GM19395 (cell line): ENCODE measurements at regions not wholly inside any gene's neighbourhood (a gene's known extent, or its start where the extent isn't known, plus 50 kb on each side); places are given as distances from the start of the nearest gene placed in this dataset.
A peak's percentile ranks its signal among the peaks of the same experiment; 100 is the strongest.
"Not testable (repeated sequence)": the region's sequence is repeated elsewhere in the genome, so short reads cannot be mapped to it uniquely, and the experiment has no call there.

Source experiments
- ATAC-seq: cut with Tn5 transposase; IDR thresholded peaks from one replicate; pipeline ENCODE4 v1.9.1; 2021; ENCODE audit warnings: mild to moderate bottlenecking, moderate library complexity; ENCODE audit not compliant: unreplicated experiment

DNA sequence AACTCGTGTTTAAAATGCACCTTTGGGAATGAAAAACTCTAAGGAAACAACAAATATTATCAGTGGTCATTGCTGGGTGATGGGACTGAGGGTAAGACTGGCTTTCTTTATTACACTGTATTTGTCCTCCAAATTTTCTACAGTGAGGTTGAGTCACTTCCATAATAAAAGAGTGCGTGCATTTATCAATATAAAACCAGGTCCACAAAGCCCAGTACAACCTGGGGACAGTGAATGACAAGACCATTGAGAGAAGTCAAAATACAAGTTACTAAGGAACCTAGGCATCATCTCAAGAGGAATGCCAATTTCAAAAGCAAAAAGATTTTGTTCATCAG is 76.4 kb downstream of the MAGED4 start:
- ATAC-seq: peak; percentile 18

DNA sequence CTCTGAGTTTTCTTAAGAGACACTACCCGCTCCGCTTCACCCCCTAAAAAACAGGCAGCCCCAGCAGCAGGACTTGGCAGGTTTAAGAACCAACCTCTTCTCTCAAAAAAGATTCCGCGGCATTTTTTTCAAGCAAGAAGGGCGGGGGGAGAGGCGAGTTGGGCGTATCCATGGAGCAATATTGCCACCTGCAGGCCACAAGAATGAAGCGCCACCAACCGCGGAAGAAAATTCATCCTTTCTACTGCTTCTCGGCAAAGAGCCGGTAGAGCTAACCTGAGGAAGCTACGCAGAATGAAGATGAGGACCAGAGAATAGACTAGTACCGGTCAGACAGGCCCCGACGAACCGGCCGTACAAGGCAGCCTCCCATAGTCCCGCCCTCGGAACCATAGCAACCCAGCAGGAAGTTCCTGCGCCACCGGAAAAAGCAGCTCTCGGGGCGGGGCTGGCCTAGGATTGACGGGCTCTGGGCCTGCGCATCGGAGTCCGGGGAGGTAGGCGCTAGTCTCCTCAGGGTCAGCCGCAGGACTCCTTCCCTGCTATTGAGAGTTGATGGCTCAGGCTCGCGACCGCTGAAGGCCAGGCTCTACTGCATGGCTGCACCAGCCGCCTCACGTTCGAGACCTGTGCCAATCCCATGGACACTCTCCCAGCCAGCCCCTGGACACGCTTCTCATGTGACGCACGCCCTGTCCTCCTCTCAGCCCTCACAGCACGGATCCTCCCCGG is 76.9 kb downstream of the MAGED4 start:
- peak; percentile 98 for ATAC-seq

DNA sequence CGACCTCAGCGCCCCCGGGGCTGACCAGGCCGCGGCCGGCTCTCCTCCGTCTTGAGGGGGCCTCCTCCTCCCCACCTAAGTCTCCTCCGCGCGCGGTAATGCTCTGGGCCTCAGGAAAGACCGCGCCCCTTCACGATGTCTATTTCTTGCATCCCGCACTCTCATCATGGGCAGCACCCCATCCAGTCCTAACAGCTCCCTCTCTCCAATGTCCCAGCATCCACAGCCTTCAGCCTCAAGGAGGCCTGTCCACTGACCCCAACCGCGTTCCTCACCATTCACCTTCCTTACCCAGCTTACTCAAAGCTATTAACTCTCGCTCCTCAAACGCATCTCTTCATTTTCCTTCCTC is 77.5 kb downstream of the MAGED4 start:
- no peak for ATAC-seq

DNA sequence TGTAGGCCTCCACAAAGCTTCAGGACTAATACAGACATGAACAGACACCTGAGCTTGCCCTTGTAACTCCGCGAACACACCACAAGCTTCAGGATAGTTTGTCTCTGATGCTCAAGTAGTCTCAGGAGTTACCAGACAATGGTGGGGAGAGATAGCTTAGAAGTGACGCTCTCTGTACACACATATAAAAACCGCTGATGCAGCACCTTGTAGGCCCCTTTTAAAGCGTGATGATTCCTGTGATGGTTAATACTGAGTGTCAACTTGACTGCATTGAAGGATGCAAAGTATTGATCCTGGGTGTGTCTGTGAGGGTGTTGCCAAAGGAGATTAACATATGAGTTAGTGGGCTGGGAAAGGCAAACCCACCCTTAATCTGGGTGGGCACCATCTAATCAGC is 78.7 kb downstream of the MAGED4 start:
- ATAC-seq: no peak

DNA sequence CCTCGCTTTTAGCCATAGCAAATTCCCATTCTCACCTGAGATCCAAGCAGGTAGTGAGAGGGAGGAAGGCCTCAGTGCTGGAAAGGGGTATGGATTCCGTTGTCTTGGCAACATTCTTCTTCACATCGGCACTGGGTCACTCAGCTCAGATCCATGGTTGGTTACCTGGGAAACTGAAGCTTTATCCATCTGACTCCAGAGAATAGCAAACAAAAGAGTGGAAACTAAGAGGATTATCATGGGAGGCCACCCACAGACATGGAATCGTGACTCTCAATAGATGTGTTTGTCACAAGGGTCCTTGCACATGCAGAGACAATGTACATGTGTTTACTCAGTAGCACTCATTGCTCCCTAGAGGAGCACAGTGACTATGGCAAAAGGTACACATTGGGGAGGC is 81.0 kb downstream of the MAGED4 start:
- ATAC-seq: no peak

DNA sequence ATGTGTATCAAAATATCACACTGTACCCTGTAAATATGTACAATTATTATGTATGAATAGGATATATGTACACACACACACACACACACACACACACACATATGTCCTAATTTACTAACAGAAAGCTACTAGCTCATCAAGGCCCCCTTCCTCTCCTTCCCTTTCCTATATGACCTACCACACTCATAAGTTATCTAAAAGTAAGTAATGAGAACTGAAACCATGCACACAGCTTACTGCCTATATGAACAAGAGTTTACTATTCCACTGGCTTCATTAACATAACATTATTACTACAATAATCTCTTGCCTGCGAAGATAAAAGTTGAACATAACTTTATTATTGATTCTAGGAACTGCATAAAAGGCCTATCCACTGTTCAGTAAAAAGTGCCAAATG is 83.8 kb downstream of the MAGED4 start:
- not testable (repeated sequence) for ATAC-seq

DNA sequence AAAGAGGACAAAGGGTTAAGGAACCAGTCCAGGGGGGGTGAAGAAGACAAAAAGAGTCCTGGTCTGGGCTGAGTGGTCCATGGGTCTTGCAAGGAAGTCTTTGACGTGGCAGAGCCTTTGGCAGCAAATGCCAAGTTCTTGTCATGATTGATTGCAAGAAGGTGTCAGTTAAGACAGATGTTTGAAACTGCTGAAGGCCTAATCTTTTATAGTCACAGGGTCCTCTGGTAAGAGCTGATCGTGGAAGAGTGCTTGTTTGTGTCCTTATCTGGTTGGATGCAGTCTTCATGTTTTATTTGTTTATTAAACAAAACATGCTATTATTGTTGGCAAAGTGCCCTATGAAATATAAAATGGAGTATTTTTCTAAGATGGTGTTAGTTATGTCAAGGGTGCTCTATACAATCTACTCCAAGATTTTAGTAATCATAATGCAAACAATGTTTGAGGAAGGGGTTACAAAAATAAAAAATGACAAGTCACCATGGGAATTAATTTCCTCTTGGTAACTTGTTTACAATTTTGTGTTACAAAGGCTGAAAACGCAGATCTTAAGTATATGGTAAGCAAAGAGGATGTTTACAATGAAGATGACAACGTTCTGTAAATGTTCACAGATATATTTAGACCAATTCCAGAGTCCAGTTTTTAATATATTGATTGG is 85.9 kb downstream of the MAGED4 start:
- ATAC-seq: no peak

DNA sequence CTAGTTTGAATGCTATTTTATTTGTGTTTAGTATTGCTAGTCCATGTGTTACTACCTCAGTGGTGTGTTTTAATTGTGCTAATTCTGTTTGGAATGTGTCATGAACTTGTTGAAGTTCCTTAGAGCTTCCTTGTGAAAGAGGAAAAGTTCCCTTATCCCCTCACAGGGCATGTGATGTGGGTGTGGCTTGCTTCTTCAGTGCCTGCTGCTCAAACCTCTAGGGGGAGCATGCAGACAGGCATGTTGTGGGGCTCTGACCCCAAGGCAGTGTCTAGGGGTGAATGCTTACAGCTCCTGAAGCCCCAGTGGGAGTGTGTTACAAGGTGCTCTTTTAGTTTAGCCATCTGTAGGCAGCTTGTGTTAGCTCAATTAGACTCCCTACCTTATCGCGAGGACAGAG is 86.5 kb downstream of the MAGED4 start:
- ATAC-seq: no peak

DNA sequence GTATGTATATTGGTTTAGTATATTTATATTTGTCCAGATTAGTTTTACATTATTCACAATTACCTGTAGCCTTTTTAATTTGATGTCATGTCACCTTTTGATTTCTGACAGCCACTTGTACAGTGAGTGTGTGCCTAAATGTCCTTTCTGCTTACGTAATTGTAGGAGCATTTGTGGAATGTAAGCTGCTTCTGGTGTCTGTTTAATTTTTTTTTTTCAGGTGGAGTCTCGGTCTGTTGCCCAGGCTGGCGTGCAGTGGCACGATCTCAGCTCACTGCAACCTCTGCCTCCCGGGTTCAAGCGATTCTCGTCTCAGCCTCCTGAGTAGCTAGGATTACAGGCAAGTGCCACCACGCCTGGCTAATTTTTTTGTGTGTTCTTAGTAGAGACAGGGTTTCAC is 91.2 kb upstream of the XAGE2 start:
- ATAC-seq: no peak

DNA sequence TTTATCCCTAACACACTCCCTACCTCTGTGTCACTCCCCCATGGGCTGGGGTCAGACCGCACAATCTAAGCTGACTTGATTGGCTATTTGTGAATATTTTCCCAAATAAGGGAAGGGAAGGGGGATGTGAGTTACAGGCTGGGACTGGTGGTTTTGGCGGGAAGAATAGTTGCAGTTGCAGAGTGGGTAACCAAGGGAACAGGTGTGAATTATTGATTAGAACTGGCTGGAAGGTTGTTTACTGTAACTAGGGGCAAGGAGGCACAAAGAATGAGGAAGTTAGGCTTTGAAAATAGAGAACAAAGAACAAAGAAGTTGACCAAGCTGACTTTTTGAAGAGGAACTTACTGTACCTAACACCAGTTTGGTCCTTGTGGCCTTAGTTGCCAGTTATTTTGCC is 88.0 kb upstream of the XAGE2 start:
- no peak for ATAC-seq

DNA sequence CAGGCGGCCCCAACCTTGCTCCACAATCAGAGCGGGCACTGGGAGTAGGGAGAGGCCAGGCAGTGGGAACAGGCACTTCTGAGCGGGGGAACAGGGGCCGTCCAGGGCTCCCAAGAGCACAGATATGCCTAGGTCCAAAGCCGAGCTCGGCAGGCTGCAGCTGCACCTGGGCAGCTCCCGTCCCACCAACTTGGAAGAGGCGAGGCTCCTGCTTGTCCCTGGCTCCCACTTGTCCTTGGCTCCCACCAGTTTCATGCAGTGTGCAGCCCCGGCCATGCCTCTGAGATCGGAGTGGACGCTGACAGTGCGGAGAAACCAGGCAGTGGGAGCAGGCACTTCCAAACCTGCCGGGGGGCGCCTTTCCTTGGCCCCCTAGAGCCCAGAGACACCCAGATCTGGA is 84.0 kb upstream of the XAGE2 start:
- no peak for ATAC-seq

DNA sequence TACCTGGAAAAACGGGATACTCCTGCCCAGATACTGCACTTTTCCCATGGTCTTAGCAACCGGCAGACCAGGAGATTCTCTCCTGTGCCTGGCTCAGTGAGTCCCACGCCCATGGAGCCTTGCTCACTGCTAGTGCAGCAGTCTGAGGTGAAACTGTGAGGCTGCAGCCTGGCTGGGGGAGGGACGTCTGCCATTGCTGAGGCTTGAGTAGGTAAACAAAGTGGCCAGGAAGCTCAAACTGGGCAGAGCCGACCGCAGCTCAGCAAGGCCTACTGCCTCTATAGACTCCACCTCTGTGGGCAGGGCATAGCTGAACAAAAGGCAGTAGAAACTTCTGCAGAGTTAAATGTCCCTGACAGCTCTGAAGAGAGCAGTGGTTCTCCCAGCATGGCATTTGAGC is 69.9 kb upstream of the XAGE2 start:
- ATAC-seq: not testable (repeated sequence)

DNA sequence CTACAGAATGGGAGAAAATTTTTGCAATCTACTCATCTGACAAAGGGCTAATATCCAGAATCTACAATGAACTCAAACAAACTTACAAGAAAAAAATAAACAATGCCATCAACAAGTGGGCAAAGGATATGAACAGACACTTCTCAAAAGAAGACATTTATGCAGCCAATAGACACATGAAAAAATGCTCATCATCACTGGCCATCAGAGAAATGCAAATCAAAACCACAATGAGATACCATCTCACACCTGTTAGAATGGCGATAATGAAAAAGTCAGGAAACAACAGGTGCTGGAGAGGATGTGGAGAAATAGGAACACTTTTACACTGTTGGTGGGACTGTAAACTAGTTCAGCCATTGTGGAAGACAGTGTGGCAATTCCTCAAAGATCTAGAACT is 60.3 kb upstream of the XAGE2 start:
- not testable (repeated sequence) for ATAC-seq
